GM12872 (cell line): ENCODE measurements at regions not wholly inside any gene's neighbourhood (a gene's known extent, or its start where the extent isn't known, plus 50 kb on each side); places are given as distances from the start of the nearest gene placed in this dataset.

Experiments
- CTCF ChIP-seq: IDR thresholded peaks from 3 replicates; pipeline ENCODE4 v1.5.1; 2011; ENCODE audit warnings: low read depth, mild to moderate bottlenecking, low read length, moderate library complexity; ENCODE audit not compliant: insufficient read depth

GRCh38 chr5:106720367-106720766 is 950.4 kb downstream of the EFNA5 start:
- no peak for TF ChIP-seq CTCF

GRCh38 chr5:106699796-106700195 is 970.9 kb downstream of the EFNA5 start:
- no peak for TF ChIP-seq CTCF

- TF ChIP-seq CTCF, result peak; percentile 25; the same call in 1 of the 3 replicates
These were observed 971.5 kb downstream of the EFNA5 start for GRCh38 chr5:106699198-106699597.

- no peak for TF ChIP-seq CTCF
These were observed 972.6 kb downstream of the EFNA5 start for GRCh38 chr5:106698169-106698568.

DNA sequence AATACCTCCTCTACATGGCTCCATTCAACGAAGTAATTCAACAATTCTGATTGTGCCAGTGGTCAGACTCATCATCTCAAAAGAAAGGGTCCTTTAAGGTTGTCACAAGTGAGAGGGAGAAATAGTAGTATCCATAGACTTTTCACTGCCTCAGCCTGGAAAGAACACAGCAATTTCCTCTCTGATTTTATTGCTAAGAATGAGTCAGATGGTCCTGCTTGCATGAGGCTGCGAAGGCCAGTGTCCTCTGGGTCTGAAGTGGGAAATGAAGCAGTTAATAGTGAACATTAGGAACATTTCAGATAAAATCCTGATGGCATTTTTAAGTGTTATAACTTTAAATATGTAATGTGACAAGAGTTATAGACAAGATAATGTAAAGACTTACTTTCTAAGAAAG is 979.0 kb downstream of the EFNA5 start:
- no peak for TF ChIP-seq CTCF

- TF ChIP-seq CTCF, result no peak
These were observed 980.2 kb downstream of the EFNA5 start for GRCh38 chr5:106690585-106690984.

GRCh38 chr5:106680330-106680729 is 990.4 kb downstream of the EFNA5 start:
- TF ChIP-seq CTCF, result no peak

DNA sequence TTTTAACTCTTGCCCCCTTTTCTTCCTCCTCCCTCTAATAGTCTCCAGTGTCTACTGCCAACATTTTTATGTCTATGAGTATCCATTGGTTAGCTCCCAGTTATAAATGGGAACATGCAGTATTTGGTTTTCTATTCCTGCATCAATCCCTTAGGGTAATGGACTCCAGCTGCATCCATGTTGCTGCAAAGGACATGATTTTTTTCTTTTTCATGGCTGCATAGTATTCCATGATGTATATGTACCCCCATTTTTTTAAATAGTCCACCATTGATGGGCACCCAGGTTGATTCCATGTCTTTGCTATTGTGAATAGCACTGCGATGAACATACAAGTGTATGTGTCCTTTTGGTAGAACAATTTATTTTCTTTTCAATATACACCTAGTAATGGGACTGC is 993.7 kb downstream of the EFNA5 start:
- no peak for TF ChIP-seq CTCF
